ENCODE measurements at regions not wholly inside any gene's neighbourhood (a gene's known extent, or its start where the extent isn't known, plus 50 kb on each side); places are given as distances from the start of the nearest gene placed in this dataset.

GRCh38 chr6:100307561-100307960, 157.2 kb downstream of the SIM1 start:
- Histone ChIP-seq H3K36me3 (no peaks in the 10 kb centered on the region), H3K4me3 (no peak overlapping the region), H3K9me3 (replicated peaks) (no peaks in the 10 kb centered on the region), H3K27ac (replicated peaks) (no peak overlapping the region), H3K27me3 (ENCODE audit: low read depth) (no peaks in the 10 kb centered on the region), H3K4me1 (no peaks in the 10 kb centered on the region)
- no peak for DNase-seq
- intact Hi-C loops (cut with micrococcal nuclease), result no loop called here
- no peak for TF ChIP-seq CTCF (IDR thresholded peaks at IDR 0.05; ENCODE audit: borderline replicate concordance)

- Histone ChIP-seq H3K9me3 (replicated peaks) (no peaks in the 10 kb centered on the region), H3K4me3 (no peak overlapping the region), H3K36me3 (no peaks in the 10 kb centered on the region), H3K4me1 (no peaks in the 10 kb centered on the region), H3K27ac (replicated peaks) (no peak overlapping the region), H3K27me3 (ENCODE audit: low read depth) (no peaks in the 10 kb centered on the region)
- DNase-seq, result no peak
- no peak for TF ChIP-seq CTCF (IDR thresholded peaks at IDR 0.05; ENCODE audit: borderline replicate concordance)
- intact Hi-C loops (cut with micrococcal nuclease), result no loop called here
These were observed 159.4 kb downstream of the SIM1 start for GRCh38 chr6:100305209-100305869.

- H3K27me3 ChIP-seq (ENCODE audit: low read depth), result no peaks in the 10 kb centered on the region
- DNase-seq, result no peak
- intact Hi-C loops (cut with micrococcal nuclease), result no loop called here
These were observed 160.1 kb downstream of the SIM1 start for GRCh38 chr6:100304575-100304974.

GRCh38 chr6:100301731-100302130, 163.0 kb downstream of the SIM1 start:
- TF ChIP-seq CTCF (IDR thresholded peaks at IDR 0.05; ENCODE audit: borderline replicate concordance), result no peak
- intact Hi-C loops (cut with micrococcal nuclease), result no loop called here
- H3K4me1 ChIP-seq, result no peaks in the 10 kb centered on the region
- H3K27me3 ChIP-seq (ENCODE audit: low read depth), result no peaks in the 10 kb centered on the region
- no peak for DNase-seq
- no peaks in the 10 kb centered on the region for H3K9me3 ChIP-seq (replicated peaks)
- H3K4me3 ChIP-seq, result no peak overlapping the region
- no peaks in the 10 kb centered on the region for H3K36me3 ChIP-seq
- no peak overlapping the region for H3K27ac ChIP-seq (replicated peaks)

More at GRCh38 chr6:100304575-100304974, 160.1 kb downstream of the SIM1 start:
- Histone ChIP-seq H3K9me3 (replicated peaks) (no peaks in the 10 kb centered on the region), H3K36me3 (no peaks in the 10 kb centered on the region), H3K27ac (replicated peaks) (no peak overlapping the region), H3K4me3 (no peak overlapping the region), H3K4me1 (no peaks in the 10 kb centered on the region)
- TF ChIP-seq CTCF (IDR thresholded peaks at IDR 0.05; ENCODE audit: borderline replicate concordance), result no peak

- Histone ChIP-seq H3K36me3 (no peaks in the 10 kb centered on the region), H3K4me1 (no peaks in the 10 kb centered on the region), H3K4me3 (no peak overlapping the region), H3K9me3 (replicated peaks) (no peaks in the 10 kb centered on the region), H3K27me3 (ENCODE audit: low read depth) (no peaks in the 10 kb centered on the region), H3K27ac (replicated peaks) (no peak overlapping the region)
- no peak for TF ChIP-seq CTCF (IDR thresholded peaks at IDR 0.05; ENCODE audit: borderline replicate concordance)
- DNase-seq, result no peak
- intact Hi-C loops (cut with micrococcal nuclease), result no loop called here
These were observed 164.4 kb downstream of the SIM1 start for GRCh38 chr6:100300221-100300736.
